ENCODE measurements at regions not wholly inside any gene's neighbourhood (a gene's known extent, or its start where the extent isn't known, plus 50 kb on each side); places are given as distances from the start of the nearest gene placed in this dataset.

GRCh38 chr9:119052339-119053030, 316.8 kb downstream of the BRINP1 start (continued):
- TF ChIP-seq REST (IDR thresholded peaks at IDR 0.05; ENCODE audit: unreplicated experiment) (no peak), EZH2phosphoT487 (IDR thresholded peaks at IDR 0.05; ENCODE audit: unreplicated experiment) (no peak), EZH2 (IDR thresholded peaks at IDR 0.05; ENCODE audit: low read depth, unreplicated experiment) (no peak), POLR2AphosphoS5 (IDR thresholded peaks at IDR 0.05; ENCODE audit: low read depth) (no peak), STAT1 (IDR thresholded peaks at IDR 0.05; ENCODE audit: unreplicated experiment) (no peak), JUNB (IDR thresholded peaks at IDR 0.05; ENCODE audit: unreplicated experiment) (no peak)

- H2AFZ ChIP-seq = peak overlapping the region; percentile 79; the same call in 1 of the 2 replicates
- ATAC-seq (no peak), DNase-seq (ENCODE audit: low spot score) (no peak)
- no peak overlapping the region for H3K27ac ChIP-seq (ENCODE audit: low read depth)
- TF ChIP-seq CTCF (conservative IDR thresholded peaks at IDR 0.05; ENCODE audit: low read depth in 2 of 2) = no peak
- TF ChIP-seq CREB1 (CRISPR knock-in tag; IDR thresholded peaks at IDR 0.05; ENCODE audit: low read depth) = no peak
- TF ChIP-seq JUNB (IDR thresholded peaks at IDR 0.05; ENCODE audit: unreplicated experiment) = no peak
- TF ChIP-seq NANOG (IDR thresholded peaks at IDR 0.05; ENCODE audit: borderline replicate concordance) = no peak
- TF ChIP-seq ZNF114 (CRISPR knock-in tag; IDR thresholded peaks at IDR 0.05) = no peak
- no peak for TF ChIP-seq STAT1 (IDR thresholded peaks at IDR 0.05; ENCODE audit: unreplicated experiment)
- no peak for TF ChIP-seq POLR2AphosphoS5 (IDR thresholded peaks at IDR 0.05; ENCODE audit: low read depth)
- TF ChIP-seq ETS1 (IDR thresholded peaks at IDR 0.05) = no peak
- TF ChIP-seq EZH2phosphoT487 (IDR thresholded peaks at IDR 0.05; ENCODE audit: unreplicated experiment) = no peak
- no peak for TF ChIP-seq ZNF331 (CRISPR knock-in tag; IDR thresholded peaks at IDR 0.05; ENCODE audit: low read depth)
- no peaks in the 10 kb centered on the region for H3K27me3 ChIP-seq (ENCODE audit: insufficient read depth)
- Mint-ChIP-seq H3K9me3 (peaks cover 6% of the 10 kb centered on the region; the same call in 2 of the 3 replicates), H3K27ac (no peak overlapping the region), H3K4me1 (peaks cover 27% of the 10 kb centered on the region), H3K27me3 (ENCODE audit: insufficient read depth, low read depth, poor library complexity) (peaks cover 1% of the 10 kb centered on the region), H3K4me3 (no peak overlapping the region), H3K36me3 (ENCODE audit: low read depth) (peaks cover 3% of the 10 kb centered on the region; the same call in 1 of the 3 replicates)
- H3K79me2 ChIP-seq (replicated peaks; ENCODE audit: insufficient read depth) = no peaks in the 10 kb centered on the region
- H3K9me2 ChIP-seq (ENCODE audit: insufficient read depth) = no peaks in the 10 kb centered on the region
- H3K4me2 ChIP-seq = no peak overlapping the region
- no peaks in the 10 kb centered on the region for H3F3A ChIP-seq (replicated peaks; ENCODE audit: low read depth)
- no peaks in the 10 kb centered on the region for H4K20me1 ChIP-seq (replicated peaks; ENCODE audit: insufficient read depth)
- no peak overlapping the region for H3K4me3 ChIP-seq
- H3K4me1 ChIP-seq (ENCODE audit: insufficient read depth) = peaks cover 8% of the 10 kb centered on the region; the same call in 1 of the 2 replicates
- H3K36me3 ChIP-seq (ENCODE audit: insufficient read depth) = no peaks in the 10 kb centered on the region
Measured at GRCh38 chr9:119053070-119053469, 316.2 kb downstream of the BRINP1 start.

All from GM23338 (cell line).